ENCODE measurements at regions not wholly inside any gene's neighbourhood (a gene's known extent, or its start where the extent isn't known, plus 50 kb on each side); places are given as distances from the start of the nearest gene placed in this dataset.
"Not testable (repeated sequence)": the region's sequence is repeated elsewhere in the genome, so short reads cannot be mapped to it uniquely, and the experiment has no call there.

GRCh38 chr1:99439433-99440075, 175.3 kb downstream of the PLPPR4 start:
- Histone ChIP-seq H3K4me3 (no peak overlapping the region), H3K4me1 (no peaks in the 10 kb centered on the region), H3K9me3 (no peaks in the 10 kb centered on the region), H3K27me3 (no peaks in the 10 kb centered on the region), H3K27ac (no peak overlapping the region), H3K36me3 (no peaks in the 10 kb centered on the region)
- DNase-seq, result no peak
- no peak for ATAC-seq
- 74% methylated on average over 3 of the region's 3 CpGs for WGBS (ENCODE audit: insufficient coverage, low coverage, low lambda C conversion rate, missing lambda C conversion rate)
- intact Hi-C loops (cut with DNase I), result no loop called here
- TF ChIP-seq POLR2A (IDR thresholded peaks at IDR 0.05), result no peak
- TF ChIP-seq CTCF (IDR thresholded peaks at IDR 0.05), result no peak

GRCh38 chr1:99441299-99442095, 177.2 kb downstream of the PLPPR4 start:
- Histone ChIP-seq H3K4me1 (no peaks in the 10 kb centered on the region), H3K27ac (no peak overlapping the region), H3K36me3 (no peaks in the 10 kb centered on the region), H3K4me3 (no peak overlapping the region), H3K9me3 (no peaks in the 10 kb centered on the region), H3K27me3 (no peaks in the 10 kb centered on the region)
- intact Hi-C loops (cut with DNase I), result no loop called here
- 44% methylated on average over 6 of the region's 6 CpGs for WGBS (ENCODE audit: insufficient coverage, low coverage, low lambda C conversion rate, missing lambda C conversion rate)
- TF ChIP-seq POLR2A (IDR thresholded peaks at IDR 0.05) (no peak), CTCF (IDR thresholded peaks at IDR 0.05) (no peak)
- ATAC-seq, result no peak
- DNase-seq, result no peak

- ATAC-seq; DNase-seq; H3K27ac ChIP-seq; H3K27me3 ChIP-seq; H3K4me3 ChIP-seq; intact Hi-C loops (cut with DNase I); H3K36me3 ChIP-seq; H3K4me1 ChIP-seq; H3K9me3 ChIP-seq: not testable (repeated sequence)
- WGBS (ENCODE audit: insufficient coverage, low coverage, low lambda C conversion rate, missing lambda C conversion rate), result 77% methylated on average over 6 of the region's 6 CpGs
These were observed 180.1 kb downstream of the PLPPR4 start for GRCh38 chr1:99444211-99444927.

- H3K4me1 ChIP-seq, result no peaks in the 10 kb centered on the region
- DNase-seq (no peak), ATAC-seq (no peak)
- H3K4me3 ChIP-seq, result no peak overlapping the region
- no peak for TF ChIP-seq POLR2A (IDR thresholded peaks at IDR 0.05)
- TF ChIP-seq CTCF (IDR thresholded peaks at IDR 0.05), result no peak
- no peaks in the 10 kb centered on the region for H3K27me3 ChIP-seq
- no peaks in the 10 kb centered on the region for H3K9me3 ChIP-seq
- no peaks in the 10 kb centered on the region for H3K36me3 ChIP-seq
- intact Hi-C loops (cut with DNase I), result no loop called here
- H3K27ac ChIP-seq, result no peak overlapping the region
These were observed 180.8 kb downstream of the PLPPR4 start for GRCh38 chr1:99445071-99445470.

- intact Hi-C loops (cut with DNase I), result no loop called here
- 67% methylated on average over 1 of the region's 1 CpG for WGBS (ENCODE audit: insufficient coverage, low coverage, low lambda C conversion rate, missing lambda C conversion rate)
These were observed 181.2 kb downstream of the PLPPR4 start for GRCh38 chr1:99445486-99445885.

More at GRCh38 chr1:99445486-99445885, 181.2 kb downstream of the PLPPR4 start:
- no peak for ATAC-seq
- no peak for TF ChIP-seq CTCF (IDR thresholded peaks at IDR 0.05)
- TF ChIP-seq POLR2A (IDR thresholded peaks at IDR 0.05), result no peak
- H3K27me3 ChIP-seq, result no peaks in the 10 kb centered on the region
- no peaks in the 10 kb centered on the region for H3K4me1 ChIP-seq
- no peak for DNase-seq
- no peaks in the 10 kb centered on the region for H3K36me3 ChIP-seq
- H3K9me3 ChIP-seq, result no peaks in the 10 kb centered on the region
- no peak overlapping the region for H3K27ac ChIP-seq
- no peak overlapping the region for H3K4me3 ChIP-seq

All from right lobe of liver (tissue), 6 donors.